Liver (tissue), 8 donors: ENCODE measurements at regions not wholly inside any gene's neighbourhood (a gene's known extent, or its start where the extent isn't known, plus 50 kb on each side); places are given as distances from the start of the nearest gene placed in this dataset.

Experiments used
- DNase-seq: peaks from one replicate; pipeline ENCODE4 v3.0.0-alpha.2; 2017; ENCODE audit warnings: low spot score
- H3K27ac ChIP-seq, 2 donors: one replicate each; pipeline ENCODE4 v1.7.0; 2013; ENCODE audit warnings: inconsistent platforms in 2 of 2, low read length in 2 of 2, control low read depth in 1 of 2, low read depth in 1 of 2, mild to moderate bottlenecking in 1 of 2
- H3K27me3 ChIP-seq, 4 donors: one replicate each; pipeline versions ENCODE4 v1.6.1 to v1.7.0; 2013; ENCODE audit warnings: low read length in 3 of 4, inconsistent platforms in 1 of 4, mild to moderate bottlenecking in 1 of 4, moderate library complexity in 1 of 4; ENCODE audit not compliant: control insufficient read depth in 4 of 4, insufficient read depth in 4 of 4
- H3K36me3 ChIP-seq, 4 donors: one replicate each; pipeline versions ENCODE4 v1.6.1 to v1.7.0; 2013; ENCODE audit warnings: low read length in 3 of 4, mild to moderate bottlenecking in 3 of 4, low read depth in 1 of 4, moderate library complexity in 1 of 4; ENCODE audit not compliant: control insufficient read depth in 4 of 4, insufficient read depth in 3 of 4
- H3K4me1 ChIP-seq, 4 donors: one replicate each; pipeline versions ENCODE4 v1.6.1 to v1.7.0; 2013; ENCODE audit warnings: low read length in 3 of 4, mild to moderate bottlenecking in 3 of 4, moderate library complexity in 1 of 4; ENCODE audit not compliant: control insufficient read depth in 4 of 4, insufficient read depth in 4 of 4
- H3K4me3 ChIP-seq, 3 donors: one replicate each; pipeline versions ENCODE4 v1.6.1 to v1.7.0; 2013; ENCODE audit warnings: low read length in 3 of 3, control low read depth in 1 of 3, low read depth in 1 of 3, mild to moderate bottlenecking in 1 of 3
- H3K9ac ChIP-seq, 2 donors: one replicate each; pipeline ENCODE4 v1.7.0; 2013; ENCODE audit warnings: low read length in 2 of 2, mild to moderate bottlenecking in 2 of 2, moderate library complexity in 2 of 2, control low read depth in 1 of 2, low read depth in 1 of 2
- H3K9me3 ChIP-seq, 4 donors: one replicate each; pipeline versions ENCODE4 v1.6.1 to v1.7.0; 2013; ENCODE audit warnings: low read length in 3 of 4; ENCODE audit not compliant: control insufficient read depth in 4 of 4
- CTCF ChIP-seq: fragments of 150-350 bp; IDR thresholded peaks from 2 replicates; pipeline ENCODE4 v1.5.1; 2017; ENCODE audit warnings: improper control_type of control experiment, low read depth, low read length; ENCODE audit not compliant: missing input control
- EGR1 ChIP-seq, 2 donors: IDR thresholded peaks; 2 replicates each; pipeline ENCODE4 v1.6.1; 2016 to 2018; ENCODE audit warnings: antibody characterized with exemption in 2 of 2, low read depth in 2 of 2
- FOXA1 ChIP-seq: IDR thresholded peaks from 2 replicates; pipeline ENCODE4 v1.6.1; 2016; ENCODE audit warnings: antibody characterized with exemption
- FOXA2 ChIP-seq: IDR thresholded peaks from 2 replicates; pipeline ENCODE4 v1.6.1; 2016; ENCODE audit warnings: antibody characterized with exemption
- GABPA ChIP-seq, 2 donors: IDR thresholded peaks in 1 of 2; conservative IDR thresholded peaks in 1 of 2; 2 replicates each; pipeline ENCODE4 v1.6.1; 2016; ENCODE audit warnings: antibody characterized with exemption in 2 of 2, mild to moderate bottlenecking in 1 of 2, moderate library complexity in 1 of 2
- HNF4A ChIP-seq, 2 donors: conservative IDR thresholded peaks; 2 replicates each; pipeline ENCODE4 v1.6.1; 2016; ENCODE audit warnings: antibody characterized with exemption in 2 of 2, mild to moderate bottlenecking in 2 of 2
- HNF4G ChIP-seq: IDR thresholded peaks from 2 replicates; pipeline ENCODE4 v1.6.1; 2016; ENCODE audit warnings: antibody characterized with exemption
- JUND ChIP-seq, 2 donors: IDR thresholded peaks; 2 replicates each; pipeline ENCODE4 v1.6.1; 2016; ENCODE audit warnings: antibody characterized with exemption in 2 of 2
- MAX ChIP-seq: IDR thresholded peaks from 2 replicates; pipeline ENCODE4 v1.6.1; 2016; ENCODE audit warnings: antibody characterized with exemption
- NR2F2 ChIP-seq: IDR thresholded peaks from 2 replicates; pipeline ENCODE4 v1.6.1; 2016; ENCODE audit warnings: antibody characterized with exemption
- RAD21 ChIP-seq, 2 donors: IDR thresholded peaks; 2 replicates each; pipeline ENCODE4 v1.6.1; 2016; ENCODE audit warnings: antibody characterized with exemption in 2 of 2, mild to moderate bottlenecking in 2 of 2
- REST ChIP-seq: IDR thresholded peaks from 2 replicates; pipeline ENCODE4 v1.6.1; 2016; ENCODE audit warnings: antibody characterized with exemption, mild to moderate bottlenecking
- RXRA ChIP-seq, 2 donors: IDR thresholded peaks; 2 replicates each; pipeline ENCODE4 v1.6.1; 2017 to 2018; ENCODE audit warnings: antibody characterized with exemption in 2 of 2, mild to moderate bottlenecking in 1 of 2
- SP1 ChIP-seq: IDR thresholded peaks from 2 replicates; pipeline ENCODE4 v1.6.1; 2018; ENCODE audit warnings: antibody characterized with exemption, mild to moderate bottlenecking
- TAF1 ChIP-seq: conservative IDR thresholded peaks from 2 replicates; pipeline ENCODE4 v1.6.1; 2016; ENCODE audit warnings: antibody characterized with exemption, mild to moderate bottlenecking
- YY1 ChIP-seq: IDR thresholded peaks from 2 replicates; pipeline ENCODE4 v1.6.1; 2016; ENCODE audit warnings: antibody characterized with exemption, mild to moderate bottlenecking
- ZBTB33 ChIP-seq: IDR thresholded peaks from 2 replicates; pipeline ENCODE4 v1.6.1; 2016; ENCODE audit warnings: antibody characterized with exemption
- WGBS: extraction: QIAGEN DNeasy Blood & Tissue Kit; methylation state at CpG from one replicate; pipeline ENCODE4 v1.1.7; 2013; 5-methylcytosine and 5-hydroxymethylcytosine counted together
- TF ChIP-seq, protein P1 (sequence below): IDR thresholded peaks from 2 replicates; pipeline ENCODE4 v1.6.1; 2016; ENCODE audit warnings: antibody characterized with exemption
- donor health status: healthy.
- donor health status: healthy.
- donor health status: healthy.
- donor health status: healthy.
- donor health status: healthy.

DNA sequence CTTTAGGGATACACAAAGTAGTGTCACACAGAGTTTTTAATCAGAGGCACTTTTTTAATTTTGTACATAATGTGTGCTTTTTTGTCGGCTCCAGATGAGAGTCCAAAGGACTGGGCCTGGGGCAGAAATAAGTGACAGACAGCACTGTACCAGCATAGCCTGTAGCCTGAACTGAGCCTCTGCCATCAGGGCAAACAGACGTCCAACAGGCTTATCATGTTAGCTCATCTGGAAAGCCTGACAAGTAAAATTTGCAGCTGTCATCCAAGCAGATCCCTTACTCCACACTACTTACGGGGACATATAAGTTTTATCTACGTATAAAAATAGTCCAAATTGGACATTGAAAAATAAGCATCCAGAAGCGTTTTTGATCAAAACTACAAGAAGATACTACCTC lies 233.1 kb upstream of the GAS1 start (continued):
- no peak for TF ChIP-seq FOXA1
- no peak for TF ChIP-seq GABPA (IDR thresholded peaks at IDR 0.05 in 1 of 2, conservative IDR thresholded peaks at IDR 0.05 in 1 of 2)
- TF ChIP-seq ZBTB33: no peak
- TF ChIP-seq TAF1: no peak

DNA sequence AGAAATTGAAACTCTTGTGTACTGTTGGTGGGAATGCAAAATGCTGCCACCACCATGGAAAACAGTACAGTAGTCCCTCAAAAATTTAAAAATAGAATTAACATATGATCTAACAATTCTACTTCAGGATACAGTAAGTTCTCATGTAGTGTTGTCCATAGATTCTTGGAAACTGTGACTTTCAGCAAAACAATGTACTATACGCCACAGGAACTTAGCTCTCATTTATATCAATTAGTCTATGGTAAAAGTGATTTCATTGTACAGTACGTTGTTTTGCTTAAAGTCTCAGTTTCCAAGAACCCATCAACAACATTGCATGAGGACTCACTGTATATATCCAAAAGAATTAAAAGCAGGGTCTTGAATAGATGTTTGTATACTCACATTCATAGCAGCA lies 233.5 kb upstream of the GAS1 start:
- no peak for DNase-seq
- Histone ChIP-seq H3K4me1 (no peaks in the 10 kb centered on the region), H3K27ac (no peak overlapping the region), H3K4me3 (no peak overlapping the region), H3K9me3 (no peaks in the 10 kb centered on the region), H3K27me3 (no peaks in the 10 kb centered on the region), H3K36me3 (no peaks in the 10 kb centered on the region), H3K9ac (no peak overlapping the region)
- TF ChIP-seq EGR1 (IDR thresholded peaks at IDR 0.05; ENCODE audit: low read depth in 2 of 2) (no peak), HNF4G (no peak), FOXA1 (no peak), CTCF (no peak), RAD21 (IDR thresholded peaks at IDR 0.05) (no peak), RXRA (IDR thresholded peaks at IDR 0.05) (no peak), FOXA2 (no peak), TAF1 (no peak), ZBTB33 (no peak), GABPA (IDR thresholded peaks at IDR 0.05 in 1 of 2, conservative IDR thresholded peaks at IDR 0.05 in 1 of 2) (no peak)
- WGBS: 96% methylated on average over 2 of the region's 2 CpGs

- 49% methylated on average over 1 of the region's 1 CpG for WGBS
- TF ChIP-seq EGR1 (IDR thresholded peaks at IDR 0.05; ENCODE audit: low read depth in 2 of 2) (no peak), MAX (no peak), TAF1 (no peak), HNF4A (conservative IDR thresholded peaks at IDR 0.05) (no peak), NR2F2 (no peak), SP1 (no peak), RAD21 (IDR thresholded peaks at IDR 0.05) (no peak), HNF4G (no peak), YY1 (no peak), ZBTB33 (no peak), FOXA2 (no peak), GABPA (IDR thresholded peaks at IDR 0.05 in 1 of 2, conservative IDR thresholded peaks at IDR 0.05 in 1 of 2) (no peak), JUND (IDR thresholded peaks at IDR 0.05) (no peak), REST (no peak)
- TF ChIP-seq, protein P1, sequence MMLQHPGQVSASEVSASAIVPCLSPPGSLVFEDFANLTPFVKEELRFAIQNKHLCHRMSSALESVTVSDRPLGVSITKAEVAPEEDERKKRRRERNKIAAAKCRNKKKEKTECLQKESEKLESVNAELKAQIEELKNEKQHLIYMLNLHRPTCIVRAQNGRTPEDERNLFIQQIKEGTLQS: no peak
Measured at GRCh38 chr9:87181670-87182069, 234.4 kb upstream of the GAS1 start.

More at GRCh38 chr9:87181670-87182069, 234.4 kb upstream of the GAS1 start:
- Histone ChIP-seq H3K9me3 (no peaks in the 10 kb centered on the region), H3K27ac (no peak overlapping the region), H3K27me3 (no peaks in the 10 kb centered on the region), H3K4me3 (no peak overlapping the region), H3K9ac (no peak overlapping the region), H3K4me1 (no peaks in the 10 kb centered on the region), H3K36me3 (no peaks in the 10 kb centered on the region)
- DNase-seq: no peak
